ENCODE measurements at regions not wholly inside any gene's neighbourhood (a gene's known extent, or its start where the extent isn't known, plus 50 kb on each side); places are given as distances from the start of the nearest gene placed in this dataset.
A peak's percentile ranks its signal among the peaks of the same experiment; 100 is the strongest.
"Not testable (repeated sequence)": the region's sequence is repeated elsewhere in the genome, so short reads cannot be mapped to it uniquely, and the experiment has no call there.

DNA sequence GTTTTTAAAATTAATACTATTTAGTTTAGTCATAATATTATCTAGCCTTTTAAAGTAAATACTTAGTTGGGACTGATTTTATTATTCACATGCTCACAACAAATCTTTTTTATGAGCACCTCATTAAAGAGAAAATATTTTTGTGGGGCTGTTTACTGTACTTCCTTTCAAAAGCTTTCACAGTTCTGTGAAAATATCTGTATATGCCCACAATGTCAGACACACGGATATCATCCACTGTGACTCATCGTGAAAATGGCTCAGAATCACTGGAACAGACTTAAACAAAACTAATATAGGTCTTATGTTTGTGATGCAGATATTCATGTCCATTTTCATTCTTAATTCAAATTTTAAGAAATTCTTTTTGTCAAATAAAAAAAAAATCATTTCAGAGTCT is 305.2 kb downstream of the RAB38 start:
- DNase-seq = no peak

DNA sequence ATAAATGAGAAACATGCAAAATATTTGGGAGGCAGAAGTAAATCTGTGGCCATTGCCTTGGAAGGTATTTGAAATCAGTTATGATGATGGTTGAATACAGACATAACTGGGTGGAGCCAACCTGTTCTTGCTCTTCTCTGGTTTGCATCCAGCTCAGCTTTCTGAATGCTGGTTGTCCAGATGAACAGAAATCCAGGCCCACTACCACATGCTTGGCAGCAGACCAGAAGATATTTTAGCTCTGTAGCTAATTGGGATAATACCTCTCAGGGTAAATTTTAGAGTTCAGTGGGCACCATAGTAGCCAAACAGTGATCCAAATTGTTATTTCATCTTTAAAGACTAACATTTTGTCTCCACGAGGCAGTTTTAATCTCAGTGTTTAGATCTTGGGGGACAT is 308.3 kb downstream of the RAB38 start:
- DNase-seq = no peak

DNA sequence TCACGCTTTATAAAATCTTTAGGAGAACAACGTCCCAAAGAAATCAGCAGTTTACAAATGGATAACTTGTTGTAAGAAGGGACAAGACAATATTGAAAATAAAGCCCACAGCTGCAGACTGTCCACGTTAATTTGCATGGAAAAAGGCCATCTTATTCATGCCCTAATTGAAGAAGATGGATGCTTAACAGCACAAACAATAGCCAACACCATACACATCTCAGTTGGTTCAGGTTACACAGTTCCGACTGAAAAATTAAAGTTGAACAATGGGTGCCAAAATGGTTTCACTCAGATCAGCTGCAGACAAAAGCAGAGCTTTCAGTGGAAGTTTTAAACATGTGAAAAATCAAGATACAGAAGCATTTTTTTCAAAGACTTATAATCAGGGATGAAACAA is 314.2 kb downstream of the RAB38 start:
- DNase-seq = no peak

DNA sequence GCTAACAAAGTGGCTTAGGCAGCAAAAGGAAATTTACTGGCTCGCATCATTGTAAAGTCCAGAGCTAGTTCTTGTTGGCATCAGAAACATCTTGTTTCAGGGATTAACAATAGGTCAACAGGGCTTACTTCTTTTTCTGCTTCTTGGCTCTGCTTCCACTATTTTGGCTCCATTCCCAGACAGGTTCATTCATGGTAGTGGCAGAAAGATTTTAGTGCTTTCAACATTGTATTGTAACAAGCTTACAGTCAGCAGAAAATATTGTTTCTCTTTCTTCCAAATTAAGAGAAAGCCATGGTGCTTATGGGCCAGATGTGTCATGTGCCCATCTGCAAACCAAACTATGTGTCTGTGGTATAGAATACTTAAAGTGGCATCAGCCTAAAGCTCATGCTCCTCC is 315.6 kb downstream of the RAB38 start:
- DNase-seq = no peak

DNA sequence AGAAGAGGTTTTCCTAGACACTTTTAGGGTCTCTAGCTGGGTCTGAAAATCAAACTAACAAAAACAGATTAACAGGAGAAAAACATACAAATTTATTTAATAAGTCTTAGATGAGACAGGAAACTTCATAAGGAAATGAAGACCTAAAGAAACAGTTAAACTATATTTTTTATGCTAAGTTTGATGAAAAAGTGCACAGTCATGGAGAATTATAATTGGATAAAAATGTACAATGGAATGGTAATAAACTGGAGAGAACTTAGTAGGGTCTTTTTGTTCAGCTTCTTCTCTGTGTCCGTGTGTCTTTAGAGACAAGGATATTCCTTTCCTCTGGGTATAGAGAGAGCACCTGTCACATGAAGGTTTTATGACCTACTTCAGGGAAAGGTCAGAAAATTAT is 323.4 kb downstream of the RAB38 start:
- DNase-seq = no peak

DNA sequence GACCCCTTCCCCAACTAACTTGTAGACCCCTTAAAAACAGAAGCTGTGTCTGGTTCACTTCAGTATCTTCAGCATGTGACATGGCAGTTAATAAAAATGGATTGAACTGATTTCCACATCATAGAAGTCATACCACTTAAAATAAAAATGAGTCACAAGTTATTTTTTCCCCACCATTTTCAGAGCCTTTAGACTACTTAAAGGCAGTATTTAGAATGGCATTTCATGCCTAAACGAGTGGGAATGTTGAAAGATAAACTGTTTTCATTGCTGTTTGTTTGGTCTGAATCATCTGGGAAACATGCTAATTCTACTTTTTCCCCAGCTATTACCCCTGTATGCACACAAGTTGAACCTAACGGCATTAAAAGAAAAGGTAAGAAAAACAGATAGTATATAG is 324.0 kb downstream of the RAB38 start:
- no peak for DNase-seq

DNA sequence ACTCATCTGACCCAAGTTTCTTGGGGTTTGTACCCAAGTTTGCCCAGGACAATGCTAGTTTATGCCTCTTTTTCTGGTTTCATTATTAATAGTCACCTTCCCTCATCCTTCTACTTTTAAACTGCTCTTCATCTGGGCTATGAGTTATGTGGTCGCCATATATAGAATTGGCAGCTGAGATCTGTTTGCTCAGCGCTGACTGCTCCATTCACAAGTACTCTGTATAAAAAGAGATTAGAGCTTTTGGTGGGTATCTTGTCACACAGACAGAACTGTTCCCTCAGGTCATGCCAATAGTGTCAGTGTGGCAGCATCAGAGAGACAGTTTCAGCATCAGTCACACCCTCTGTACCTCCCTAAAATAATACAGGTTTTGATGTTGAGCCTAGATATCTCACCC is 326.0 kb downstream of the RAB38 start:
- DNase-seq = no peak

DNA sequence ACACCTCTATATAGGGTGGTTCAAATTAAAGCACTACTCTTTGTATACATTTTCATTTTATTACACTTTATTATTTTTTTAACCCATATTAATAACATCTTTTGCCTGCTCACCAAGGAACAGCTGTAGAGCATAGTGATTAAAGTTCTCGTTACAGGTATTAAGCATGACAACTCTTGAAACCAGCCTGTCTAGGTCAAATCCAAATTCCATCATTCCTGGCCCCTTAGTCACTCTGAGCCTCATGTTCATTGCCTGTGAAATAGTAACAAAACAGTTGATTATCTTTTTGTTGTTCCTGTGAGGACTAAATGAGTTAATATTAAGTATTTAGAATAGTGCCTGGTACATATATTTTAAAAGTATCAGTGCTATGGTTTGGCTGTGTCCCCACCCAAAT is 334.5 kb downstream of the RAB38 start:
- no peak for DNase-seq

DNA sequence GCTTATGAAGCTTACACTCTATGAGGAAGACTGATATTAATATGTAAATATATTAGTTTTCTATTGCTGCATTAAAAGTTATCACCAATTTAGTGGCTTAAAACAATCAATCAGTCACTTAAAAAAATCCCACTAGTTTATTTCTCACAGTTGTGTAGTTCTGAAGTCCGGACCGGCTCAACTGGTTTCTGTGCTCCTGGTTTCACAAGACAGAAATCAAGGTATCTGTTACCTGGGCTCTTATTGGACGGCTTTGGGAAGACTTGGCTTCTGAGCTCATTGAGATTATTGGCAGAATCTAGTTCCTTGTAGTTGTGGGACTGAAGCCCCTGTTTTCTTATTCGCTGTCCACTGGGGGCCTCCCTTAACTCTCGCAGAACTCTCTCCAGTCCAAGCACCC is 343.0 kb downstream of the RAB38 start:
- no peak for DNase-seq

DNA sequence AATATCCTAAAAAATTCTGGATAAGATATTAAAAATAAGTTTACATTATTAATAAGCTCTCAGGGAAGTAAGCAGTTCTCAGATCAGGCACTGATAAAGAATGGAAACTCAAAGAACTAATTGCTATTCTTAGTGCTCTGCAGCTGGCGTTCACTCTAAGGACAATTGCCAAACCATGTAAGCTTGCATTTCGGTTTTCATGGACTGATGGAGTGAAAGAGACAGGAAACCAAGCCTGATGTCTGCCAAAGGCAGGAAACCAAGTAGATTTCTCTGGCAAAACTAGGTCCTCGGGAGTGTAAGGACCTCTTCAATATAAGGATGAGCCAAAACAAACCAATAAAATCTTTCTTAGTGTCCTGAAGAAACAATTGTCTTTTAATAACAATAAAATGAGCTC is 355.2 kb downstream of the RAB38 start:
- no peak for DNase-seq

DNA sequence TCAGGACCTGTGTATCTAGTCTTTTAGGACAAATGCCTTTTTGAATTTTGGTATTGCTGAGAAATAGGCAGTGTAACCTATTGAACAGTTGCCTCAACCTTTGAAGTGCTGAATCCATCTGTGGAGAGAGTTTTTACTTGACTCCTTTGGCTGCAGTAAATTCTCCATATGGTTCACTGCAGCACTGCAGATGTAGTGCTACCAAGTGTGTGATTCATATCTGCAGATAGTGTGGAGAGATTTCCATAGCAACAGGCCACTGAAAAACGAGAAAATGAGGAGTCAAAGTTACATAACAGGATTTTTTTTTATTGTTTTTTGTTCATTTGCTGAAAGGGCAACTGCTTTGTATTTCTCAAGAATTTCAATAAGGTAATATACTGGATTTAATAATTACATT is 356.1 kb downstream of the RAB38 start:
- DNase-seq = no peak

DNA sequence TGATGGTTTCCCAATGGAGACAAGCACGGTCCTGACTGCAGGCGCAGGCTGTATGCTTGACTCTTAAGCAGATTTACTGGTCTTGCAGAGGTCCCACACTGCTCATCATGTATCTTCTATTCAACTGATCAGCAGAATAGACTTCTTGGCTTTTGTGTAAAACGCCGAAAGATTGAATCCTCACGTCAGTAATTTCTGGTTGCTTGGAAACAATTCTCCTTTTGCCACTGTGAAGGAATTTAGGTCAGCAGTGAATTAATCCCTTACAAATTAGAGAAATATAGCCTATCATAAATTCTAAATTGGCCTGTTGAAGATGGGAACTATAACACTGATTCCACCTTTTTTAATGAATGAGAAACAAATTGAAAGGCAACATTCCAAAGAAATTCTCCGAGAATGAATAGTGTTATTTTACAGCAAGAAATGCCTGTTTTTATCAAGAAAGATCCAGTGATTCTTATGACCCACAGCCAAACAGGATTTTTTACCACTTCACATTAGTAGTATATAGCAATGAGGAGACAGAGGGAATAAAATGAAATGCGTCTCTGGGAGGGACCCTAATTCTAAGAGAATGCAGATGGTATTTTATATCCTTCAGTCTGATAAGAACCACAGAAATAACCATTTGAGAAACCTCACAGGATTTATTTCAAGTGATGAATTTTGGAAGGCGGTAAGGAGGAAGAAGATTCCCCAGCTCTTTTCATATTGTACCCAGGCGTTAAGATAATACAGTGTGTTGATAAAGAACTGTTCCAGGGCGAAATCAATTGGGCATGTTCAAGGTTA is 362.5 kb downstream of the RAB38 start:
- no peak for DNase-seq

DNA sequence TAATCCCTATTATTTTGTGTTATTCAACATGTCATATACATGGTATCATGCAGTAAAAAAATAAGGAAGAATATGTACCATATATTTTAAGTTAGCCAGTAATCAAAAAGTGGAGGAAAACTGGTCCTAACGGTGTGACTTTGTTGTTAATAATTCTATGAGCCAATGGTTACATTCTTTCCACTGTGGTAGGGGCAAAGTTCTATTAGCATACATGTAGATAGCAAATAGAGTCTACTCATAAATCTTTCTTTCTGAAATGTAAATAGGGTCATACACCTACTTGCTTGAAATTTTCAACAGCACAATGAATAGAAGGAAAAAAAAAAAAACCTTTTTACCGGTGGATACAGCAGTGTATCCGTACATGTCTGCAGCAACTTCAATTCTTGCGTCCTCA is 364.8 kb downstream of the RAB38 start:
- DNase-seq = no peak

DNA sequence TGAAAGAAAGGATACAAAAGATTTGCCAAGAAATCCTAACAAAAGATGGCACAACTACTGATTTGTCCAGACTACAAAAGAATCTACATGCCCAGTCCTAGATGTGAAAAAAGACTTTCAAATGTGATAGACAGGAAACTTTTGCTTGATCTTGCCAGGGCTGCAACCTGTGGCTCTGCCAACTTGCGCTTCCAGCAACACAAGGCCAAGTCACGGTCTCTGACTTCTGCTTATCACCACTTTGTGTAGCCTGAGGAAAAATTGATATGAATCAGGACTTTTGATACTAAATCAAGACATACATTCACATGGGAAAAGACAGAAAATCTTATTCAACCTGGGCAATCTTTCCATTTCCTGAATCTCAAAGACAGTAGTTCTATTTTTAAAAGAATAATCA is 366.0 kb downstream of the RAB38 start:
- no peak for DNase-seq

DNA sequence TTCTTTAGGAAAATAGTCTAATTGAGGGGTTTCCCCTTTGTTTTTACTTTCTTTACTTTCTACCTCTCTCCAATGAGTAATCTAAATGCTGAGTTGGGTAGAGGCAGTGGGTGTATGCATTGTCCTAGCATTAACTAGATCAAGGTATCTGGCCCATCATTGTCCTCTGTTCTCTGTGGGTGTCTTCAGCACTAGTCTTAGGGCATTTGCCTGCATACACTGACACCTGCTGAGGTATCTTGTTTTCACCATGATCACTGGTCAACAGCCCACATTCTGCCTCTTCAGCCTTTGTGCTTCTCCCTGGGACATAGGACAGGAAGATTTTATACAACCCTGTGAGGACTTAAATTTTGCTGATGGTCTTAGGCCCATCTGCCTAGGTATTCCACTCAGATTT is 371.1 kb downstream of the RAB38 start:
- DNase-seq = no peak

DNA sequence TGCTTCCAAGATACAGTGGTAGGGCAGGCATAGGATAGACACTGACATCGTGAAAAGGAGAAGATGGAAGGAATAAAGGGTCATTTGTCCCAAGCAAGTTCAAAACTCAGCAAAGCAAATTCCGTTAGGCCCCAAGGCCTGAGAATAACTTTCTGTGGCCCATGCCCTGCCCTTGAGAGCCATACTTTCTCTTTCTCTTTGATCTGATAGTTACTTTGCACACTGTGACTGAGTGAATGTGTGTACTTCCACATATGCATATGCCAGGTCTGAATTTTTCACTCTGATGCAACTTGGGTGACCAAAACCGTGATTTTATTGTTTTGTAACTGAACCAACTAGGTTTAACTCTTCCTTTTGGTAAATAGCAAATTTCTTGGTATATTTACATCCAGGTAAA is 371.5 kb downstream of the RAB38 start:
- DNase-seq = no peak

DNA sequence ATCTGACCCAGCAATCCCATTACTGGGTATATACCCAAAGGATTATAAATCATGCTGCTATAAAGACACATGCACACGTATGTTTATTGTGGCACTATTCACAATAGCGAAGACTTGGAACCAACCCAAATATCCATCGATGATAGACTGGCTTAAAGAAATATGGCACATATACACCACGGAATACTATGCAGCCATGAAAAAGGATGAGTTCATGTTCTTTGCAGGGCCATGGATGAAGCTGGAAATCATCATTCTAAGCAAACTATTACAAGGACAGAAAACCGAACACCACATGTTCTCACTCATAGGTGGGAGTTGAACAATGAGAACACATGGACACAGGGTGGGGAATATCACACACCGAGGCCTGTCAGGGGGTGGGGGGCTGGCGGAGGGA is 390.4 kb downstream of the RAB38 start:
- DNase-seq = not testable (repeated sequence)

DNA sequence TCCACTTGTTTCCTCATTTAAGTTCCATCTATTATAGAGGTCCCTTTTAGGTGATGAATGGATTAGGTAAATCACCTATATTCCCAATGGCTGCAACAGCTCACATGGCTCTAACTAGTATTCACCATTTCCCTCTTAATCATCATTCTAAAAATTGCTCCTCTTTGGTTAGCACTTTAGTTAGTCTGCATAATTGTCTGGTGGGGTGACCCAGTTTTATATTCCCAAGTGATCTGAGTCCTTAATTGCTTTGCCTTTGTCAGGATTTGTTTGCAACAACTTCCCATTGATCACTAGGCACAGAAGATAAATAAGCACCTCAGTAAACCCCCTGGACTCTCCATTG is 395.2 kb downstream of the RAB38 start:
- no peak for DNase-seq

DNA sequence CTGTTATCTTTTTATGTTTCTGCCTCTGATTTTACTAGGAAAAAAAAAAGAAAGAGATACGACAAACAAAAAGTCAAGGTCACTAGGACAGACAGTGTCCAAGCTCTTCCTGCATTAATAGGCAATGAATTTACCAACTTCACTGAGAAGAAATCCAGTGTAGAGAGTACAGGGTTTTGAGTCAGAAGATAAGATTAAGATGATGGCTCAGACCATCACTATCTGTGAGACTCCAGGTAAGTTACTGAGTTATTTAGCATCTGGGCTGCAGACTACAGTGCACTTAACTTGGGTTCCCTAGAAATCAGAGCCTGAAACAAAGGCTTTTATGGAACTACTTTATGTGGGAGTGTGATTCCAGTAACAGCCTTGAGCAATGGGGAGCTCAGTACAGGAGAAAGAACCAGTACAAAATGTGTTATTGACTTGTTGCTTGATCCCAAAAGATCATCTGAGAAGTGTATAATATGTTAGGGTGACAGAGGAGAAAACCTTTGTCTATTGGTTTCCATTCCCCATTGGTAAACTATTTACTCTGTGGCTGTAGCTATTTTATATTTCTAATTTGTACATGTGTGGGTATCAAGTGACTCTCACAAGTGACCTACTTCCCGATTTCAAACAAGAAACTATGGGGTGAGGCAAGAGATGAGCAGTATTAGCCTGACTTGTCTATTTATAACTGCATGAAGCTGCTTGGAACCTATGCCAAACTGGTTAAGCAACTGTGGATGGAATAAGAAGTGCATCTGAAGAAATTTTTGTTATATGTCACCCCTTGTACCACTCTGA is 395.8 kb downstream of the RAB38 start:
- peak; percentile 29 to 30 for DNase-seq

DNA sequence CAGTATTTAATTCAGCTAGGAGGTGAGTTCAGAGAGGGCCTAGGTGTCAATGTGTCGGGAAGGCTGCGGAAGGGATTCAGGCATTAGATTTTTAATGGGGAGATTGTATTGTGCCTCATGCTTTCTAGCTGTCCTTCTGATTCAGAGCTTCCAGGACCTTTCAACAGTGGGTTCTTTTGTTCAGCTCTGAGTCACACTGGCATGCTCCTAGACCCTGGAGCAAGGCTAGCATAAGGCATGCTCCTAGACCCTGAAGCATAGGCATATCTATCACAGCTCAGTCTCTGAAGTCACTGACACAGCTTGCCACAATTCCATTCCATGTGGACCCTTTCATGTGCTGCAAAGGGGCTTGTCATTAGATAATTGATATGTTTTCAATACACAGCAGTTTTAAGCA is 396.9 kb downstream of the RAB38 start:
- DNase-seq = no peak

DNA sequence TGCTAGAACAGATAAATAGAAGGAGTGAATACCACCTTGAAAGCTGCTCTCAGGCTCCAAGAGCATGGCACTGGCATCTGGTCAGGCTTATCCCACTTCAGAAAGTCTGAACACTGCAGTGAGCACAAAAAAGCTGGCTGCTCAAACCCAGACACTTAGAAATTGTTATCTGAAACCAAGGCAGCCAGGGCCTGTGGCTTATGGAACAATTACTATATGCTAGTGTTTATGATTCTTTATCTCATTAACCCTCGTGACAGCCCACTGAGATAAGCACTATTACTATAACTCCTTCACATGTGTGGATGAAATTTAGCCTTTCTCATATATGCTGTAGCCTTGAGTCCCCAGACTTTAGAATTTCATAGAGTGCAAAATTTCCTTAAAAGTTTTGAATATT is 400.2 kb downstream of the RAB38 start:
- no peak for DNase-seq

DNA sequence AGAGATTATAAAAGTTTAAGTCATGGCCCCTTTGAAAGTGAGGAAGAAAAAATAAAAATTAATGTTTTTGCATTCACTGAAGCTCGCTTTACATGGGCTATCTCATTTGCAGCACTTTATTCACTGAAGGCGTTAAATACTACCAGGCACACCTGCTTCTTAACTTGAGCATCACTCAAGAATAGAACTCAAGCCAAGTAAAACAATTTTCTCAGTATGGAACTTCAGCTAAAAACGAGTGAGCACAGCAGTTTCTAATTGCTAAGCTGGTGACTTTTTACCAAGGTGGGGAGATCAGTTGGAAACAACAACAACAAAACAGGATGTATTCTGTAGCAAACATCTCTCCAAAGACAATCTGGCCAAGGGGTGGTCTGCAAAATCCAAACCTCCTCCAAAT is 405.6 kb downstream of the RAB38 start:
- no peak for DNase-seq

DNA sequence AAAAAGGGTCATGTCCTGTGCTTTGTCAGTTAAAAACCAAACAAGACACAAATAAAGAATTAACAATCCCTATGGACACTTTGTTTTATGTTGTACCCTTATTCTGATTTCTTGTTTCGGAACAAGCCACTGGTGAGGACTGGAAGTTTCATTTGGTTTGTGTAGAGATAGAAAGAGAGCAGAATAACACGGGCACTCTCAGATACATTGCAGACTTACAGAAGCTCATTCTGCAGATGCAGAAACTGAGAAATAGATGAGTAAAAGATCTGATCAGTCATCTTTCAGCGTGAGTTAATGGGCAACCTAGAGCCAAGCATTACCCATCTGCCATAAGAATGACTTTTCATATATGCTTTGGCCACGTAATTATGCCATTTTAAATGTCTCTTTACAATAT is 407.6 kb downstream of the RAB38 start:
- DNase-seq = no peak

DNA sequence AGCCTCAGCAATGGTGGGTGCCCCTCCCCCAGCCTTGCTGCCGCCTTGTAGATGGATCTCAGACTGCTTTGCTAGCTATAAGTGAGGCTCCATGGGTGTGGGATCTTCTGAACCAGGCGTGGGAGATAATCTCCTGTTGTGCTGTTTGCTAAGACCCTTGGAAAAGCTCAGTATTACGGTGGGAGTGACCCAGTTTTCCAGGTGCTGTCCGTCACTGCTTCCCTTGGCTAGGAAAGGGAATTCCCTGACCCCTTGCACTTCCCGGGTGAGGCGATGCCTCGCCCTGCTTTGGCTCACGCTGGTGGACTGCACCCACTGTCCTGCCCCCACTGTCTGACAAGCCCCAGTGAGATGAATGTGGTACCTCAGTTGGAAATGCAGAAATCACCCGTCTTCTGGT is 411.2 kb downstream of the RAB38 start:
- not testable (repeated sequence) for DNase-seq

DNA sequence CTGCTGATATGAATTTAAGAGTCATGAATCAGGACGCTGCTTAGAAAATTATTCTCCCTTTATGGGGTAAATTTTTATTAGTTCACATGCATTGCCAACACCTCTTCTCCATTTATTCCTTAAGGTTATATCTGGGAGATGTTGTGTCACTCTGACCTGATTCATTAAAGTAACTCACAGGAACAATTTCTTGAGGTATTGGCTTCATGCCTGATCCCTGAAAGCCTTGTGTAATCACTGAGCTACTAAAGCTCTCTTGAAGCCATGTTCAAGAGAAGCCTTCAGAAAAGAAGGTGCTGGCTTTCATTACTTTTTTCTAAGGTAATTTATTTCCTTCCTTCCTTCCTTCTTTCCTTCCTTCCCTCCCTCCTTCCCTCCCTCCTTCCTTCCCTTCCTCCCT is 420.6 kb downstream of the RAB38 start:
- DNase-seq = no peak

Measured in inflammatory macrophage (primary cell).